Heart left ventricle (tissue), 13 donors: ENCODE measurements at regions not wholly inside any gene's neighbourhood (a gene's known extent, or its start where the extent isn't known, plus 50 kb on each side); places are given as distances from the start of the nearest gene placed in this dataset.

Source experiments
- POLR2A ChIP-seq, 2 donors: fragments of 450-650 bp; IDR thresholded peaks; one replicate each; pipeline ENCODE4 v1.6.1; 2017; ENCODE audit warnings: antibody characterized with exemption in 2 of 2, mild to moderate bottlenecking in 2 of 2, moderate library complexity in 2 of 2
- TF ChIP-seq, protein P1 (sequence below), 12 donors: fragments of 200-600 bp; sonication (generic) in 4 of 12; IDR thresholded peaks; one replicate each; pipeline versions ENCODE4 v1.5.0 to v1.8.0; 2018 to 2022; ENCODE audit warnings: antibody characterized with exemption in 12 of 12, mild to moderate bottlenecking in 5 of 12
- donor health status: ischemic (EF 13 %, LVEDD 7.1; RV severe dilation, severe dysfunction).
- donor health status: DM: no; HTN: yes; CAD: no.
- donor health status: DM: no; HTN: no; CAD: no.
- donor health status: ischemic (EF 25% LVEDD 6.9; RV normal size, moderate dysfunction).
- donor health status: ischemic (EF 25% LVEDD 5.7; RV mildly dilated, moderate dysfunction).
- donor health status: ischemic (EF 35%, LVEDD 5.7; RV mildly dilated, moderate dysfunction).
- donor health status: nonischemic (EF 11% LVEDD 7.7; RV severe dilation, severe dysfunction).
- donor health status: DM: yes; HTN: yes; CAD: no.
- donor health status: PGD.
- donor health status: ischemic (EF 29% LVEDD 5.4; RV normal size, mild dysfunction).
- donor health status: nonischemic (EF 23%, LVEDD 6.1; RV moderate dilation, normal function).

GRCh38 chr2:195027947-195028346 is 629.1 kb upstream of the SLC39A10 start:
- TF ChIP-seq POLR2A (IDR thresholded peaks at IDR 0.05): no peak
- TF ChIP-seq, protein P1, sequence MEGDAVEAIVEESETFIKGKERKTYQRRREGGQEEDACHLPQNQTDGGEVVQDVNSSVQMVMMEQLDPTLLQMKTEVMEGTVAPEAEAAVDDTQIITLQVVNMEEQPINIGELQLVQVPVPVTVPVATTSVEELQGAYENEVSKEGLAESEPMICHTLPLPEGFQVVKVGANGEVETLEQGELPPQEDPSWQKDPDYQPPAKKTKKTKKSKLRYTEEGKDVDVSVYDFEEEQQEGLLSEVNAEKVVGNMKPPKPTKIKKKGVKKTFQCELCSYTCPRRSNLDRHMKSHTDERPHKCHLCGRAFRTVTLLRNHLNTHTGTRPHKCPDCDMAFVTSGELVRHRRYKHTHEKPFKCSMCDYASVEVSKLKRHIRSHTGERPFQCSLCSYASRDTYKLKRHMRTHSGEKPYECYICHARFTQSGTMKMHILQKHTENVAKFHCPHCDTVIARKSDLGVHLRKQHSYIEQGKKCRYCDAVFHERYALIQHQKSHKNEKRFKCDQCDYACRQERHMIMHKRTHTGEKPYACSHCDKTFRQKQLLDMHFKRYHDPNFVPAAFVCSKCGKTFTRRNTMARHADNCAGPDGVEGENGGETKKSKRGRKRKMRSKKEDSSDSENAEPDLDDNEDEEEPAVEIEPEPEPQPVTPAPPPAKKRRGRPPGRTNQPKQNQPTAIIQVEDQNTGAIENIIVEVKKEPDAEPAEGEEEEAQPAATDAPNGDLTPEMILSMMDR (IDR thresholded peaks at IDR 0.05): no peak
